ENCODE measurements at regions not wholly inside any gene's neighbourhood (a gene's known extent, or its start where the extent isn't known, plus 50 kb on each side); places are given as distances from the start of the nearest gene placed in this dataset.

DNA sequence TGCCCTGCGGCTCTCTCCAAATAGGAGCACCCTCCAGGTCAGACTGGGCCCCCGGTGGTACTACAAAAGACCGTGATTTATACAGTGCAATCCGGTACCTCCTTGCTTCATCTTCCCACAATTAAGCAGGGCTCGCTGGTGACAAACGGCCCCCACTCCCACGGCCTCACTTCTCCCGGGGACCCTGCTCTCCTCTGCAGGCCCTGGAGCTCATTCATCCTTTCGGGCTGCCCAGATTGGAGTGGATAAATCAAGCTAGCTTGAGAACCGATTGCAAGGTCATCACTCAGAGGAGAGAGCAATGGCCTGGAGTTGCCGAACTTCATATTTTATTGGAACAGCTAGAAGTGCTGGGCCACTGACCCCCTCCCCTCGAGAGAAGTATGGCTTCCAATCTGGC, 193.5 kb upstream of the IRX6 start:
- DNase-seq (ENCODE audit: extremely low read depth, low read depth) = no peak
- TF ChIP-seq, protein P1, sequence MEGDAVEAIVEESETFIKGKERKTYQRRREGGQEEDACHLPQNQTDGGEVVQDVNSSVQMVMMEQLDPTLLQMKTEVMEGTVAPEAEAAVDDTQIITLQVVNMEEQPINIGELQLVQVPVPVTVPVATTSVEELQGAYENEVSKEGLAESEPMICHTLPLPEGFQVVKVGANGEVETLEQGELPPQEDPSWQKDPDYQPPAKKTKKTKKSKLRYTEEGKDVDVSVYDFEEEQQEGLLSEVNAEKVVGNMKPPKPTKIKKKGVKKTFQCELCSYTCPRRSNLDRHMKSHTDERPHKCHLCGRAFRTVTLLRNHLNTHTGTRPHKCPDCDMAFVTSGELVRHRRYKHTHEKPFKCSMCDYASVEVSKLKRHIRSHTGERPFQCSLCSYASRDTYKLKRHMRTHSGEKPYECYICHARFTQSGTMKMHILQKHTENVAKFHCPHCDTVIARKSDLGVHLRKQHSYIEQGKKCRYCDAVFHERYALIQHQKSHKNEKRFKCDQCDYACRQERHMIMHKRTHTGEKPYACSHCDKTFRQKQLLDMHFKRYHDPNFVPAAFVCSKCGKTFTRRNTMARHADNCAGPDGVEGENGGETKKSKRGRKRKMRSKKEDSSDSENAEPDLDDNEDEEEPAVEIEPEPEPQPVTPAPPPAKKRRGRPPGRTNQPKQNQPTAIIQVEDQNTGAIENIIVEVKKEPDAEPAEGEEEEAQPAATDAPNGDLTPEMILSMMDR (IDR thresholded peaks at IDR 0.05; ENCODE audit: low read depth, low read length) = no peak

DNA sequence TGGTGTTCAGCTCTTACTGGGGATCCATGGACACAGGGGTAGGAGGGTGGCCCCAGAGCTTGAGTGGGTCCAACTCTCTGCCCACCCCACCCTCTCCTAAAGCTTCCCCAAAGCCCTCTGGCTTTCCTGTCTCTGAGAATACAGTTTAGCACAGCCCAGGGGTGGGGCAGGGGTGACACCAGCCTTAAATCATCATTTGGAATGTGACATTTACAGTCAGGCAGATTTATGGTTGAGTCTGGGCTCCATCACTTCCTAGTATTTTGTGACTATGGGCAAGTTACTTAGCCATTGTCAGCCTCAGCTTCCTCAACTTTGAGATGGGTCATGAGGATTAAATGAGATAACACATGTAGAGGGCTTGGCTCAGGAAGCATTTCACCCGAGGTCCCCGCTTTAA, 193.1 kb upstream of the IRX6 start:
- TF ChIP-seq, protein P1 (IDR thresholded peaks at IDR 0.05; ENCODE audit: low read depth, low read length) = no peak
- no peak for DNase-seq (ENCODE audit: extremely low read depth, low read depth)

DNA sequence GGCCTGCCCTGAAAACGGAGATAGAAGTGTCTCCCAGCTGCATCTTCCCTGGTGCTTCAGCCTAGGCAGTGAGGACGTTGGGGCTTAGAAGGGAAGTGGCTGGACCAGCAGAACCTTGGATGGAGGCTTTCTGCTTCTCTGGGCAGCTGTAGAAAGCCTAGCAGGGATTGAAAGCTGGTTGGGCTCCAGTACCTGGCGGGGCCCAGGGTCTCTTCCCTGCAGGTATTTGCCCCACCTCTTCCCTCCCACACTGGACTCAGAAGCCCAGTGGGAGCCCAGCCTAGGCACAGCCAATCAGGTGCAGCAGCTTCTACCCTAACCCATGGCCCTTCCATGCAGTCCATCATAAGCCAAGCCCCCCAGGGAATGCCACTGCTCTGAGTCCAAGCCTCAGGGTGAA, 190.3 kb upstream of the IRX6 start:
- TF ChIP-seq, protein P1 (IDR thresholded peaks at IDR 0.05; ENCODE audit: low read depth, low read length) = no peak
- no peak for DNase-seq (ENCODE audit: extremely low read depth, low read depth)

DNA sequence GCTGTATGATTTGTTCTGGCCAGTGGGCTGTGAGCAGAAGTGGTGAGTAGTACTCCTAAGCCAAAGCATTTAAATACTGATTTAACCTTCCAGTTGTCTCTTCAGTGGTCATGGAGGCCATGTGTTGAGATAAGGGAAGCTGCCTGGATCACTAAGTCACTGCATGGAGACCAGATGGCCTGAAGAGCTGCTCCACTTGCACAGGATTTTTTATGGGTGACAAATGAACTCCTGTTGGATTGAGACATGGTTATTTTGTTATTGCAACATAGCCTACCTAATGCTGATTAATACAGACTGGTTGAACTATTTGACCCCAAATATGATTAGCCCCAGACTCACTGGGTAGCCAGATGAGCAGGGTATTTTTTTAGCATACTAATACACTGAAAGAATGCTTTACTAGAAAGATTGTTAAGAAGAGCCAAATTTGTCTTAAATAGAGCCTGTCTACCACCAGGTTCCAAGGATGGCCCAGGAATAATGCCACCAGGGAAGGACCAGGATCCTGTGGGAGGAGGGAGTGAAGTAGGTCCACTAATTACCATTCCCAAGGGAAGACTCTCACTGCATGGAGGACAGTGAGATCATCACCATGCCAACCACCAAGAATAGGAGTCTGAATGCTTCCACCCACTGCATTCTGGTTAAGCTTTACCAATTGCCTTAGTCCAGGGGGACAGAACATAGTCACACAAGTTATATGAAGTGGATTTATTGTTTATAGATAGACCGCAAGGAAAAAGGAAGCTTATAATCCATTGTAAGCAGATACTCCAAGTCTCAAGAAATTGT, 187.4 kb upstream of the IRX6 start:
- TF ChIP-seq, protein P1 (IDR thresholded peaks at IDR 0.05; ENCODE audit: low read depth, low read length) = no peak
- DNase-seq (ENCODE audit: extremely low read depth, low read depth) = no peak

DNA sequence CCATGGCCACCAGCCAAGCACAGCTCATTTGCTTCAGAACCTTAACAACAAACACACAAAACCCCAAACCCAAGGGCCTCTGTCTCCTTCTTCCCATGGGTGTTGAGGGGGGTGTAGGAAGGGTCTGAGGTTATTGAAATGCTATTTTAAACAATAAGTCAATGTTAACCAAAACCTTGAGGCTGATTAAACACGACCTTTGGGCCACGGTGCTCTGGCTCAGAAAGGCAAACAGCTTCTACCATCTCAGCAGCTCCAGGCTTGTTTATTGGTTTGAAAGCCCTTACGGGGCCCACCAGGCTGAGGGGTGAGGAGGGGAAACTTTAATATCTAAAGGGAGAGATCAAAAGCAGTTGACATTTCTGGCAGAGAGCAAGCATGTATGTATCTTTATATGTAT, 185.7 kb upstream of the IRX6 start:
- no peak for DNase-seq (ENCODE audit: extremely low read depth, low read depth)
- TF ChIP-seq, protein P1 (IDR thresholded peaks at IDR 0.05; ENCODE audit: low read depth, low read length) = no peak

DNA sequence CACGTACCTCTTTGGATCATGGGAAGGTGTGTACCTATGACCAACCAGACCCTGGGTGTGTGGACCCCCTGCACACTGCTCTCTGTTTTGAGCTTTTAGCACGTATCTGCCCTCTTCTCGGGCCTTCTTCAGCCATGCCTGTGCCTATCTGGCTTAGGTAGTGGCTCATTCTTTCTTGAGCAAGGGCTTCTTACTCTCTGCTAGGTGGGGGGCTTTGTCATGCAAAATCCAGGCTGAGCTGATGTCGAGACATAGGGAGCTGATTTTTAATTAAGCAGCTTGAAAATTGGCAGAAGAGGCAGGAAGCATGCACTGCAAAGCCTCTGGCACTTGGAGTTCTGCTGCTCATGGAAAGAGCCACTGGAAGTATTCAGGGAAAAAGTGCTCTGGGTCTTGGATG, 181.6 kb upstream of the IRX6 start:
- TF ChIP-seq, protein P1 (IDR thresholded peaks at IDR 0.05; ENCODE audit: low read depth, low read length) = no peak
- no peak for DNase-seq (ENCODE audit: extremely low read depth, low read depth)

DNA sequence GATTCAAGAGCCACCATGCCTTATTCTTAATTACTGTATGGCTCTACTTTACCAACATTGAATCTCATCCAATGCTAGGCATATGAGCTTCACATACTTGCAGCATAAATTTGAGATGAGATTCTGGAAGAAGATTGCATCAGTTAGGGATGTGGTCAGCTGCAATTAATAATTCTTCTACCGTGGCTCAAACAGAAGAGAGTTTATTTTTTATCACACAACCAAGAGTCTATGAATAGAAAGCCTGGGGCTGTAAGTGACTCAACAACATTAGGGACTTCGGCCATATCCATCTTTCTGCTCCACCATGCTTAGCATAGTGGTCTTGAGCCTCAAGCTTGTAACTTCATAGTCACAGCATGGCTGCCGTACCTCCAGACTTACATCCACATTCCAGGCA, 179.4 kb upstream of the IRX6 start:
- DNase-seq (ENCODE audit: extremely low read depth, low read depth) = no peak
- TF ChIP-seq, protein P1 (IDR thresholded peaks at IDR 0.05; ENCODE audit: low read depth, low read length) = no peak
